HPDE6-E6E7 (cell line): ENCODE measurements at regions not wholly inside any gene's neighbourhood (a gene's known extent, or its start where the extent isn't known, plus 50 kb on each side); places are given as distances from the start of the nearest gene placed in this dataset.
A peak's percentile ranks its signal among the peaks of the same experiment; 100 is the strongest.

Experiments used
- DNase-seq: peaks from one replicate; pipeline ENCODE4 v3.0.0; 2011; ENCODE audit warnings: missing footprints; ENCODE audit errors: extremely low spot score

GRCh38 chr11:27215471-27216269 lies 147.3 kb downstream of the CCDC34 start:
- no peak for DNase-seq

GRCh38 chr11:27214713-27215112 lies 148.3 kb downstream of the CCDC34 start:
- DNase-seq: no peak

GRCh38 chr11:27213232-27213660 lies 149.8 kb downstream of the CCDC34 start:
- DNase-seq: no peak

GRCh38 chr11:27212248-27212780 lies 150.7 kb downstream of the CCDC34 start:
- no peak for DNase-seq

GRCh38 chr11:27211370-27212127 lies 151.5 kb downstream of the CCDC34 start:
- no peak for DNase-seq

GRCh38 chr11:27210531-27210930 lies 152.5 kb downstream of the CCDC34 start:
- no peak for DNase-seq

GRCh38 chr11:27209562-27210005 lies 153.4 kb downstream of the CCDC34 start:
- peak; percentile 77 for DNase-seq

- no peak for DNase-seq
These were observed 154.2 kb downstream of the CCDC34 start for GRCh38 chr11:27208846-27209245.

- no peak for DNase-seq
These were observed 155.9 kb downstream of the CCDC34 start for GRCh38 chr11:27207025-27207650.

- no peak for DNase-seq
These were observed 157.0 kb downstream of the CCDC34 start for GRCh38 chr11:27205779-27206570.

- DNase-seq: no peak
These were observed 157.8 kb downstream of the CCDC34 start for GRCh38 chr11:27205250-27205649.

GRCh38 chr11:27204529-27204928 lies 158.5 kb downstream of the CCDC34 start:
- no peak for DNase-seq

GRCh38 chr11:27203077-27203647 lies 159.9 kb downstream of the CCDC34 start:
- DNase-seq: no peak

GRCh38 chr11:27201454-27202302 lies 161.1 kb downstream of the BBOX1 start:
- DNase-seq: no peak

- no peak for DNase-seq
These were observed 160.3 kb downstream of the BBOX1 start for GRCh38 chr11:27200779-27201453.

- DNase-seq: no peak
These were observed 155.7 kb downstream of the BBOX1 start for GRCh38 chr11:27196203-27196897.

GRCh38 chr11:27195837-27196202 lies 155.2 kb downstream of the BBOX1 start:
- no peak for DNase-seq

- no peak for DNase-seq
These were observed 154.4 kb downstream of the BBOX1 start for GRCh38 chr11:27194976-27195375.
